ENCODE measurements at regions not wholly inside any gene's neighbourhood (a gene's known extent, or its start where the extent isn't known, plus 50 kb on each side); places are given as distances from the start of the nearest gene placed in this dataset.
"Not testable (repeated sequence)": the region's sequence is repeated elsewhere in the genome, so short reads cannot be mapped to it uniquely, and the experiment has no call there.

DNA sequence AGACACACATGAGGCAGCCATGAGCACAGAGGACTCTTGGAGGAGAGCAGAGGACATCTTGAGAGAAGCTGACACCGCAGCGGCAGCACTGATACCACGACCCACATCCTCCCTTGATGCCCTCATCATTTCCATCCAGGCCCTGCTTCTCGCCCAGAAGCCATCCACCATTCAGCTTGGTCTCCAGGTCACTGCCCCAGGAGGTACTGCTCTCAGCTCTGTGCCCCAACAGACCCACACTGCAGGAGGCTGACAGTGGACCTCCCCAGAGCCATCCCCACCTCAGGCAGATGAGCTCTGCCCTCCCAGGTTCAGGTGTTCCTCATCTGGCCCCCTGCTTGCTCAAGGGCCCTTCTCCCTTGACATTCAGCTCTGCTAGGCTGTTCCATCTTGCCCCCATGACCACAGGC lies 74.9 kb downstream of the ACKR3 start:
- DNase-seq (ENCODE audit: extremely low read depth, low read depth) = no peak

DNA sequence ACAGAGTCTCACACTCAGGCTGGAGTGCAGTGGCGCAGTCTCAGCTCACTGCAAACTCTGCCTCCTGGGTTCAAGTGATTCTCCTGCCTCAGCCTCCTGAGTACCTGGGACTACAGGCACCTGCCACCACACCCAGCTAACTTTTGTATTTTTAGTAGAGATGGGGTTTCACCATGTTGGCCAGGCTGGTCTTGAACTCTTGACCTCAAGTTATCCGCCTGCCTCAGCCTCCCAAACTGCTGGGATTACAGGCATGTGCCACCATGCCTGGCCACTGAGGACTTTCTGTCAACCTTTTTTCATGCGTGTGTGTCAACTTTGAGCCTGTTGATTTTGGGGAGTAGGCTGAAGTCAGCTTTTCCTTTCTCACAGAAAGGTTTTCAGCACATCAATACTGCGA lies 75.5 kb downstream of the ACKR3 start:
- not testable (repeated sequence) for DNase-seq (ENCODE audit: extremely low read depth, low read depth)

More for the DNA sequence above, 74.9 kb downstream of the ACKR3 start:
- TF ChIP-seq, protein P1, sequence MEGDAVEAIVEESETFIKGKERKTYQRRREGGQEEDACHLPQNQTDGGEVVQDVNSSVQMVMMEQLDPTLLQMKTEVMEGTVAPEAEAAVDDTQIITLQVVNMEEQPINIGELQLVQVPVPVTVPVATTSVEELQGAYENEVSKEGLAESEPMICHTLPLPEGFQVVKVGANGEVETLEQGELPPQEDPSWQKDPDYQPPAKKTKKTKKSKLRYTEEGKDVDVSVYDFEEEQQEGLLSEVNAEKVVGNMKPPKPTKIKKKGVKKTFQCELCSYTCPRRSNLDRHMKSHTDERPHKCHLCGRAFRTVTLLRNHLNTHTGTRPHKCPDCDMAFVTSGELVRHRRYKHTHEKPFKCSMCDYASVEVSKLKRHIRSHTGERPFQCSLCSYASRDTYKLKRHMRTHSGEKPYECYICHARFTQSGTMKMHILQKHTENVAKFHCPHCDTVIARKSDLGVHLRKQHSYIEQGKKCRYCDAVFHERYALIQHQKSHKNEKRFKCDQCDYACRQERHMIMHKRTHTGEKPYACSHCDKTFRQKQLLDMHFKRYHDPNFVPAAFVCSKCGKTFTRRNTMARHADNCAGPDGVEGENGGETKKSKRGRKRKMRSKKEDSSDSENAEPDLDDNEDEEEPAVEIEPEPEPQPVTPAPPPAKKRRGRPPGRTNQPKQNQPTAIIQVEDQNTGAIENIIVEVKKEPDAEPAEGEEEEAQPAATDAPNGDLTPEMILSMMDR (IDR thresholded peaks at IDR 0.05; ENCODE audit: low read depth, low read length) = no peak

DNA sequence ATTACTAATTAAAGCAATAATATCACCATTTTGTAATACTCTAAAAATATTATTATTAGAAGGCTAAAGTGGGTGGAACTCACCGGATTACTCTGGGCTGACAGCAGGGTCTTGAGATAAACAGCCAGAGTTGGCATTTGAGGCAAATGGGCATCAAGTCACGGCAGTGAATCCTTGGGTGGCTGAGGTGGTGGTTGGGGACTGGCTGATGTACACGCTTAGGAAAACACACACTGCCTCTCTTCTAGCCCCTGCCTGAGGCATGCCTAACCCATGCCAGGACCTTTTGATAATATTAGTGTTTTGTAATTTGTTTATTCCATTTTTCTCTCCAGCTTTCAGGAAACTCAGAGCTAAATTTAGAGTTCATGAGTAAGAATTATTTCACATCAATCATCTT lies 76.8 kb downstream of the ACKR3 start:
- TF ChIP-seq, protein P1 (IDR thresholded peaks at IDR 0.05; ENCODE audit: low read depth, low read length) = no peak
- DNase-seq (ENCODE audit: extremely low read depth, low read depth) = no peak

DNA sequence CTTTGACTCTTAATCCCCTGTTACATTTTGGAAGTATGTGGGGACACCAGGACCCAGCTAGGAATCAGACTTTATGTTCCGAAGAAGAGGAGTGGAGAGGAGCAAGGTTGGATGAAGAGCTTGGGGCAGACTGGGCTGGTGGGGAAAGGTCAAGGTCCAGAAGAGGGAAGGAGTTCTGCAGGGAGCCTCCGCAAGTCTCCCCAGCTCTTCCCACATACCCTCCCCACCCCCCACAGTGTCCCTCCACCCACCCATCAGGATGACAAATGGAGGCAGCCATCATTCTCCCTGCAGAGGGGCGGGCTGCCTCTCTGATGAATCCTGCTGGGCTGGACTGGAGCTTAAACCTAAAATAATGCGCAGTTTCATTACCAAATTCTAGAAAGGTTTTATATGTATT lies 77.2 kb downstream of the ACKR3 start:
- no peak for DNase-seq (ENCODE audit: extremely low read depth, low read depth)

DNA sequence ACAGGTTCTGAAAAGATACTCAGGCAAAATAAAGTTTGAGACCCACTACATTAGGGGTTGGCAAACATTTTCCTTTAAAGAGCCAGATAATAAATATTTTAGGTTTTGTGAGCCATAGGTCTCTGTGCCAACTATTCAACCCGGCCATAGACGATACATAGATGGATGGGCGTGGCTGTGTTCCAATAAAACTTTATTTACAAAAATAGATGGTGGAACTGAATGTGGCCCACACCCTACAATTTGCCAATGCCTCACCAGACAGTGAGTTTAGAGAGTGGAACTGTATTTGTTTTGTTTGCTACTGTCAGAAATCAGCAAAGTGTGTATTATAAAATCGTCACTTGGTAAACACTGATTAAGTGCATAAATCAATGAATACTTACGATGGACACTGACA lies 78.0 kb downstream of the ACKR3 start:
- TF ChIP-seq, protein P1 (IDR thresholded peaks at IDR 0.05; ENCODE audit: low read depth, low read length) = no peak
- DNase-seq (ENCODE audit: extremely low read depth, low read depth) = no peak

More for the DNA sequence above, 77.2 kb downstream of the ACKR3 start:
- TF ChIP-seq, protein P1 (IDR thresholded peaks at IDR 0.05; ENCODE audit: low read depth, low read length) = no peak

DNA sequence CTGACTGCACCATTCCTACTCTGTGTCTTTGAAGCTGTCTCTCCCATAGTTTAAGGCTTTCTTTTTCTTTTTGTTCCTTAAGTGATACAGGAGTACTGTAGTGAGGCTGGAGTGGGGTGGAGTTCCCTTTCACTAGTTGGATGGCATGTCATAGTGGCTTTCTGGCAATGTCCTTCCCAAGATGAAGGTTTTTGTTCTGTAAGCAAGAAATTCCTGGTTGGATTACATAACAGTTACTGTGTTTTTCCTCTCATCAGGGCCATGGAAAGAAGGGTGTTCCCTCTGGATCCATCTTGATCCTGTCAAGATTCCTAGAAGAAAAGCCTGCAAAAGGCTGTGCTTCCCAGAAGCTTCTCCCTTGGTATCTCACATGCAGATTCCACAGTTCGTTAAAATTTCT lies 84.2 kb downstream of the ACKR3 start:
- DNase-seq (ENCODE audit: extremely low read depth, low read depth) = no peak
- TF ChIP-seq, protein P1 (IDR thresholded peaks at IDR 0.05; ENCODE audit: low read depth, low read length) = no peak

DNA sequence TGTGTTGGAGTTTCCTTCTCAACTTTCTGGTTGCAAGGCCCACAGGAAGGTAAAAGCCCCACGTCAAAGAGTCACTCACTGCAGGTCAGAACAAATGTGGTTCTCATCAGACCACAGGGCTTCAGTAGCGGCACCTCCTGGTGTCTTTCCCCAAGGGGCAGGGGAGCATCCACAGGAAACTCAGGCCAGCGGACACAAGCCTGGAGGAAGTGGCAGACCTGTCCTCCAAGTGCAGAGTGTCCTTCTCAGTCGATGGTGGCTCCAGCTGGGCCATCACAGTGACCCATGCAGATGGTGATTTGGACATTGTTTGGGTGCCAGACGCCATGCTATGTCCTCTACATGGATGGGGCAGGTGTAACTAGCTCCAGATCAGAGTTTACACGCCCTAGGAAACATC lies 84.9 kb downstream of the ACKR3 start:
- DNase-seq (ENCODE audit: extremely low read depth, low read depth) = no peak
- TF ChIP-seq, protein P1 (IDR thresholded peaks at IDR 0.05; ENCODE audit: low read depth, low read length) = no peak

DNA sequence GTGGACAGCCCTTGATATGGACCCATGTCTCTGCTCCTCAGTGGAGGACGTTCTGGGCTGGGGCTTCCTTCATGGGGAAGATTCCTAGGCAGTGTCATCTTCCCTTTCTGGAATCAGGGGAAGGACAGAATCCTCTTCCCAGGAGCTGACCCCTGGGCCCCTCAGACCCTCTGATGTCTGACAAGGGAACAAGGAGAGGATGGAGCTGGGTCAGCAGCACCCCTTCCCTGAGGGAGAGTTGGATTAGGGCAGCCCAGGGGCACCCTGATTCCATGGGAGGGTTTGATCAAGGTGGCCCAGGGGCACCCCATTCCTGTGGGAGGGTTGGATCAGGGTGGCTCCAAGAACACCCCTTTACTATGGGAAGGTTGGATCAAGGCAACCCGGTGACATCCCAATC lies 86.5 kb downstream of the ACKR3 start:
- DNase-seq (ENCODE audit: extremely low read depth, low read depth) = no peak
- TF ChIP-seq, protein P1 (IDR thresholded peaks at IDR 0.05; ENCODE audit: low read depth, low read length) = no peak

All from AG09319 (cell line).